Neural cell (in vitro differentiated cells): ENCODE measurements at regions not wholly inside any gene's neighbourhood (a gene's known extent, or its start where the extent isn't known, plus 50 kb on each side); places are given as distances from the start of the nearest gene placed in this dataset.

Experiments used
- CTCF ChIP-seq: fragments of 450-650 bp; IDR thresholded peaks from 2 replicates; pipeline ENCODE4 v1.5.1; 2014; ENCODE audit warnings: antibody characterized with exemption, mild to moderate bottlenecking, moderate library complexity; ENCODE audit not compliant: poor library complexity, severe bottlenecking
- EP300 ChIP-seq: fragments of 450-650 bp; conservative IDR thresholded peaks from 2 replicates; pipeline ENCODE4 v1.6.1; 2014; ENCODE audit warnings: antibody characterized with exemption, mild to moderate bottlenecking, moderate library complexity; ENCODE audit not compliant: poor library complexity, severe bottlenecking
- EZH2 ChIP-seq: fragments of 200-600, 300-800 bp; shearing (Covaris generic), sonication (generic); IDR thresholded peaks from 2 replicates; pipeline ENCODE4 v1.6.1; 2014; ENCODE audit warnings: antibody characterized with exemption, low read length, borderline replicate concordance, mild to moderate bottlenecking; ENCODE audit not compliant: insufficient read depth, poor library complexity, severe bottlenecking
- POLR2AphosphoS5 ChIP-seq: IDR thresholded peaks from 2 replicates; pipeline ENCODE4 v1.6.1; 2012
- SMC3 ChIP-seq: fragments of 450-650 bp; conservative IDR thresholded peaks from 2 replicates; pipeline ENCODE4 v1.6.1; 2014; ENCODE audit warnings: antibody characterized with exemption, mild to moderate bottlenecking, moderate library complexity; ENCODE audit not compliant: poor library complexity
- TAF1 ChIP-seq: IDR thresholded peaks from 2 replicates; pipeline ENCODE4 v1.6.1; 2012; ENCODE audit warnings: low read depth
- TF ChIP-seq, protein P1 (sequence below): IDR thresholded peaks from 2 replicates; pipeline ENCODE4 v1.6.1; 2012; ENCODE audit warnings: borderline replicate concordance

- no peak for TF ChIP-seq CTCF
- TF ChIP-seq, protein P1, sequence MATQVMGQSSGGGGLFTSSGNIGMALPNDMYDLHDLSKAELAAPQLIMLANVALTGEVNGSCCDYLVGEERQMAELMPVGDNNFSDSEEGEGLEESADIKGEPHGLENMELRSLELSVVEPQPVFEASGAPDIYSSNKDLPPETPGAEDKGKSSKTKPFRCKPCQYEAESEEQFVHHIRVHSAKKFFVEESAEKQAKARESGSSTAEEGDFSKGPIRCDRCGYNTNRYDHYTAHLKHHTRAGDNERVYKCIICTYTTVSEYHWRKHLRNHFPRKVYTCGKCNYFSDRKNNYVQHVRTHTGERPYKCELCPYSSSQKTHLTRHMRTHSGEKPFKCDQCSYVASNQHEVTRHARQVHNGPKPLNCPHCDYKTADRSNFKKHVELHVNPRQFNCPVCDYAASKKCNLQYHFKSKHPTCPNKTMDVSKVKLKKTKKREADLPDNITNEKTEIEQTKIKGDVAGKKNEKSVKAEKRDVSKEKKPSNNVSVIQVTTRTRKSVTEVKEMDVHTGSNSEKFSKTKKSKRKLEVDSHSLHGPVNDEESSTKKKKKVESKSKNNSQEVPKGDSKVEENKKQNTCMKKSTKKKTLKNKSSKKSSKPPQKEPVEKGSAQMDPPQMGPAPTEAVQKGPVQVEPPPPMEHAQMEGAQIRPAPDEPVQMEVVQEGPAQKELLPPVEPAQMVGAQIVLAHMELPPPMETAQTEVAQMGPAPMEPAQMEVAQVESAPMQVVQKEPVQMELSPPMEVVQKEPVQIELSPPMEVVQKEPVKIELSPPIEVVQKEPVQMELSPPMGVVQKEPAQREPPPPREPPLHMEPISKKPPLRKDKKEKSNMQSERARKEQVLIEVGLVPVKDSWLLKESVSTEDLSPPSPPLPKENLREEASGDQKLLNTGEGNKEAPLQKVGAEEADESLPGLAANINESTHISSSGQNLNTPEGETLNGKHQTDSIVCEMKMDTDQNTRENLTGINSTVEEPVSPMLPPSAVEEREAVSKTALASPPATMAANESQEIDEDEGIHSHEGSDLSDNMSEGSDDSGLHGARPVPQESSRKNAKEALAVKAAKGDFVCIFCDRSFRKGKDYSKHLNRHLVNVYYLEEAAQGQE = no peak
- TF ChIP-seq TAF1 = no peak
- no peak for TF ChIP-seq EZH2
- TF ChIP-seq POLR2AphosphoS5 = no peak
- TF ChIP-seq EP300 = no peak
- TF ChIP-seq SMC3 = no peak
Measured at GRCh38 chrX:45788941-45789348, 588.3 kb upstream of the DIPK2B start.
